Epithelial cell of esophagus (primary cell): ENCODE measurements at regions not wholly inside any gene's neighbourhood (a gene's known extent, or its start where the extent isn't known, plus 50 kb on each side); places are given as distances from the start of the nearest gene placed in this dataset.

Experiments
- DNase-seq: peaks from one replicate; pipeline ENCODE4 v3.0.0; 2010; ENCODE audit warnings: low read depth
- H3K4me3 ChIP-seq: 2 replicates; pipeline ENCODE4 v1.5.1; 2011; ENCODE audit warnings: mild to moderate bottlenecking, low read length, control low read depth
- TF ChIP-seq, protein P1 (sequence below): IDR thresholded peaks from 2 replicates; pipeline ENCODE4 v1.5.1; 2011; ENCODE audit warnings: low read depth, mild to moderate bottlenecking, low read length, control low read depth, inconsistent platforms; ENCODE audit not compliant: insufficient read depth; ENCODE audit errors: missing control alignments

DNA sequence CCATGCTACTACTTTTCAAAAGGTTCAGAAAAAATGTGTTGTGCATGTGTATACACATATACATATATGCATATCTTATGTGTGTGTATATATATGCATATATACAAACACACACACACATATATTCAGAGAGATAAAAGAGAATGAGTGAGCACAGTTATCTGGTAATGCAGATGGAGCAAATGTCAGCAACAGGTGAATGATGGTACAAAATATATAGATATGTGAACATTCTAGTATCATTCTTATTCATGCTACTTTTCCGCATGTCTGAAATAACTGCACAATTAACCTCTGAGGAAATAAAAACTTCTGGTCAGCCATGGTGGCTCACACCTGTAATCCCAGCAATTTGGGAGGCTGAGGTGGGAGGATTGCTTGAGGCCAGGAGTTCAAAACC is 222.6 kb upstream of the NANOGP8 start:
- no peak overlapping the region for H3K4me3 ChIP-seq
- DNase-seq = no peak
- TF ChIP-seq, protein P1, sequence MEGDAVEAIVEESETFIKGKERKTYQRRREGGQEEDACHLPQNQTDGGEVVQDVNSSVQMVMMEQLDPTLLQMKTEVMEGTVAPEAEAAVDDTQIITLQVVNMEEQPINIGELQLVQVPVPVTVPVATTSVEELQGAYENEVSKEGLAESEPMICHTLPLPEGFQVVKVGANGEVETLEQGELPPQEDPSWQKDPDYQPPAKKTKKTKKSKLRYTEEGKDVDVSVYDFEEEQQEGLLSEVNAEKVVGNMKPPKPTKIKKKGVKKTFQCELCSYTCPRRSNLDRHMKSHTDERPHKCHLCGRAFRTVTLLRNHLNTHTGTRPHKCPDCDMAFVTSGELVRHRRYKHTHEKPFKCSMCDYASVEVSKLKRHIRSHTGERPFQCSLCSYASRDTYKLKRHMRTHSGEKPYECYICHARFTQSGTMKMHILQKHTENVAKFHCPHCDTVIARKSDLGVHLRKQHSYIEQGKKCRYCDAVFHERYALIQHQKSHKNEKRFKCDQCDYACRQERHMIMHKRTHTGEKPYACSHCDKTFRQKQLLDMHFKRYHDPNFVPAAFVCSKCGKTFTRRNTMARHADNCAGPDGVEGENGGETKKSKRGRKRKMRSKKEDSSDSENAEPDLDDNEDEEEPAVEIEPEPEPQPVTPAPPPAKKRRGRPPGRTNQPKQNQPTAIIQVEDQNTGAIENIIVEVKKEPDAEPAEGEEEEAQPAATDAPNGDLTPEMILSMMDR = no peak

DNA sequence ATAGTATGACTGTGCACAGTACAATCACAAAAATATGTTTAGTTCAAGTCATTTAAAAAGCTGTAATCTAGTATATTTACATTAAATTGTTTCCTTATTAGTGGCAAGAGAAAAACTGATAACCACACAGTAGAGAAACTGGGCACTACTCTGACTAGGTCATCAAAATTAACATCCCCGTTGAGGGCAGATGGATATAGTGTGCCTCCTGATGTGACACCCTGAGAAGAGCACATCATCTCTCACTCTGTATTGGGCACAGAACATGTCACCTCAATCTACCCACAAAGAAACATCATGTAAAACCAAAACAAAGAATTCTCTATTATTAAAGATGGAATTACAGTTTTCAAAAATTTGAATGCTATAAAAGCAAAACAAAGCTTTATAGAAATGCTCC is 221.9 kb upstream of the NANOGP8 start:
- no peak for DNase-seq
- H3K4me3 ChIP-seq = no peak overlapping the region
- TF ChIP-seq, protein P1 = no peak

- H3K4me3 ChIP-seq = no peak overlapping the region
- peak; percentile 76 for DNase-seq
- TF ChIP-seq, protein P1 = no peak
Observed at GRCh38 chr15:35306361-35306981, 221.4 kb upstream of the NANOGP8 start.

DNA sequence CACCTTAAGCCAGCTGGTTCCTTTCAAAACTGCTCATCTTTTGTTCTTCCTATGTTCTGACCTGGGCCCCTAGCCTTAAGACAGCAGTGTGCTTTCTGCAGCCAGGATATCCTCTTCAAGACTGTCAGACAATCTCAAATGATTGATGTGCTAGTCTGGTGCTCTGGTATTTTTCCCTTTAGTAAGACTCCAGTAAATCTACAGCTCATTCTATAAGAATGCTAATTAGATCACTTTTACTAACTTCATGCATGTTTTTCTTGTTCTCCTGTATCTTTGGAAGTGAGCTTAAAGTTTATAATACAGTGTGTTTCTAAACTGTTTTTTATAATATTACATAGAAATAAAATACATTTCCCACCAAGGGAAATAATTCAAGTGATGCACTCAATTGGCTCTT is 220.9 kb upstream of the NANOGP8 start:
- H3K4me3 ChIP-seq = no peak overlapping the region
- peak; percentile 65 for DNase-seq
- TF ChIP-seq, protein P1 = no peak

DNA sequence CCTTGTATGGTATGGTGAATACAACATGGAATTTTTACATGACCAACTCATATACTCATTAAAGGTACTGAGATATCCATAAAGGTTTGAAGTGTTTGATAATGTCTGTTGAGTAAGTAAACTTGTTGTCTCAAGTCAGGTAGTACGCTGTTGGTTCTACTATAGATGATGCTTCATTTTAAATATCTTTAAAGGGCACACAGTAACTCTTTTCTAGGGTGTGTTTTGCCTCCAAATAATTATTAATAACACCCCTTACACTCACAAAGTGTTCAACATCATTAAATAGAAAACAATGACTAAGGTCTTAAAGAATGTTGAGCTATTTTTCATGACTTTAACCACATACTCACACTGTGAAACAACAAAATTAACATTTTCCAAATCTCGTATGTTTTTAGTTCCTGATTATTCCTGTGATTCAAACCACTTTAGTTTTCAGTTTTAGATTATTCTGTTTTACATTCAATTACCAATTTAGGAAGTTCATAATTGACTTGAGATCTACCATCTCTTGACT is 220.0 kb upstream of the NANOGP8 start:
- DNase-seq = no peak

DNA sequence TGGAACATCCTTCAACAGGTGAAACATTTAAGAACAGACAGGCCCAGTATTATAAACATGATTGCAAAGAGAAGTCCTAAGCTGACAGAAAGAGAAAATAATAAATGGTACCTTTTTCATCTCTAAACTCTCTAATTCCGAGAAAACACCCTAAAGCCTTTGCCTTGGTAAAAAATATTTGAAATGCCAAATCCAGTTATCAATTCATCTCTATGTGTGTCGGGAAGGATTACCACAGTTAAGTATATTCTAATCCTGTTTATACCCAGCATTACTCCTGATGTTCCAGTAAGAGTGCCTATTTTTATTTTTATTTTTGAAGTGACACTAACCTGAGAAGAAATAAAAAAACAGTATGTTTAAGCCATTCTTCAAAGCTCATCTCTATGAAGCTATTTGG is 219.3 kb upstream of the NANOGP8 start:
- TF ChIP-seq, protein P1 = no peak
- no peak for DNase-seq
- no peak overlapping the region for H3K4me3 ChIP-seq

More for the DNA sequence above, 220.0 kb upstream of the NANOGP8 start:
- TF ChIP-seq, protein P1 = no peak
- no peak overlapping the region for H3K4me3 ChIP-seq

GRCh38 chr15:35302334-35302733 is 217.2 kb upstream of the NANOGP8 start:
- DNase-seq = no peak
- no peak overlapping the region for H3K4me3 ChIP-seq

More at GRCh38 chr15:35302334-35302733, 217.2 kb upstream of the NANOGP8 start:
- TF ChIP-seq, protein P1 = no peak
